Left cardiac atrium (tissue), 4 donors: ENCODE measurements at regions not wholly inside any gene's neighbourhood (a gene's known extent, or its start where the extent isn't known, plus 50 kb on each side); places are given as distances from the start of the nearest gene placed in this dataset.

Experiments
- ATAC-seq, 2 donors: fragments of 200-7000 bp; cut with Tn5 transposase; one replicate each; pipeline ENCODE4 v1.9.1; 2020; ENCODE audit warnings: mild to moderate bottlenecking in 2 of 2, moderate library complexity in 2 of 2
- DNase-seq: peaks from one replicate; pipeline ENCODE4 v3.0.0-alpha.2; 2020
- intact Hi-C, 2 donors: fragments of 100-400 bp; cut with DNase I; formaldehyde crosslinking; loops; one replicate each; pipeline versions ENCODE4 v1.14.1 to v1.15.1; 2022 to 2023
- donor health status: DM: no; HTN: yes; CAD: no.
- donor health status: DM: no; HTN: yes; CAD: no; lungs with severe emphysema.
- donor health status: DM: yes; HTN: yes; CAD: no.
- donor health status: Dilated cardiomyopathy.

GRCh38 chr1:90434460-90434859 lies 282.6 kb downstream of the BARHL2 start:
- intact Hi-C loops, result no loop called here
- no peak for DNase-seq
- no peak for ATAC-seq

GRCh38 chr1:90417126-90417525 lies 300.0 kb downstream of the BARHL2 start:
- intact Hi-C loops, result no loop called here
- ATAC-seq (no peak), DNase-seq (no peak)

DNA sequence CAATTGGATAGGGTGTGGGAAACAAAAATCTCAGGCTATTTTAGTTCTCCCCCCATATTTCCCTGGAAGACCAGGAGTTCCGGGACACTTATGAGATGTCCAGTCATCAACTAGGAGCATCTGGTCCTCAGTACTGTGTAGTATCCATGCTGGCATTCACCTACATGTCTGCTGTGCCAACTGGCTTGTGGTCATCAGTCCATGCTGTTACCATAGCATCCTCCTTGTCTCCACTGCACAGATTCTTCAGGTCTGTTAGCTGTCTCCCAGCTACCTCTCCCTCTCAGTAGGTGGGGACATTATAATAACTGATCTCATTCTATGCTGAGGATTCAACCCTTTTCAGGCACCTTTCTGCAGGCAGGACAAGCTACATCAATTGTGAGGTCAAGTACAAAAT lies 302.9 kb downstream of the BARHL2 start:
- intact Hi-C loops, result no loop called here
- no peak for ATAC-seq
- DNase-seq, result no peak

DNA sequence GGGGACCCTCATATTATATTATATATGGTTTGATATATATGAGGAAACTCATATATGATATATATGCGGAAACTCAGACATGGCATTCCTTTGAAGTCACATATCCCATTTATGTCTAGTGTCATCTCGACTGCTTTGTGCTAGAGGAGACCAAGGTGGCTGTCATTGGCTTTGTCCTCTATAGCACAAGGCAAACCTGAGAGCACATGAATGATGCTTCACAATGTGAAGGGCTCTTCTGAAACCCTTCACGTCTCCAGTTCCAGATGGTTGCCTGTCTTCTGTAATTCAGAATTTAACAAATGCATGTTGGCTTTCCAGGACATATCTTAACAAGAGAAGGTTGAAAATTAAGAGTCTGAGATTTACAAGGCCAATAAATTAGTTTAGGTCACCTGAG lies 303.6 kb downstream of the BARHL2 start:
- ATAC-seq, result no peak
- DNase-seq, result no peak
- intact Hi-C loops, result no loop called here

- intact Hi-C loops, result no loop called here
- no peak for DNase-seq
- ATAC-seq, result no peak
Measured at GRCh38 chr1:90412563-90412962, 304.5 kb downstream of the BARHL2 start.

GRCh38 chr1:90411185-90411584 lies 305.9 kb downstream of the BARHL2 start:
- no peak for ATAC-seq
- intact Hi-C loops, result no loop called here
- DNase-seq, result no peak

GRCh38 chr1:90407737-90408136 lies 309.4 kb downstream of the BARHL2 start:
- no peak for ATAC-seq
- DNase-seq, result no peak
- intact Hi-C loops, result no loop called here

DNA sequence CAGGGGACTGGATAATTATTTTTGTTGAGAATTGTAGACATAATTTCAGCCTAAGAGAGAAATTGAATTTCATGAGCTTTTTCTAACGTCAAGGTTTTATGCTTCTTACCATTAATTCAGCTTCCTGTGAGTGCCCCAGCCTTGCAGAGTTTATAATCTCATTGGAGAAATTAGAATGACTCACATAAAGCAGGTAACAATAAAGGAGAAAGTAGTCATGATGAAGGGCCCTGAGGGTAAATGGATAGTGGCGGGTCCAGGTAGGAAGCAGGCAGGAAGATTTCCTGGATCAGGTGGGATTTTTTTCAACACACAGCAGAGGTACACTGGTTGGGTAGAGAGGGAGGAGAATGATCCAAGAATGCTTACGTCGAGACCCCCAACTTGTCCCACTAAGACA lies 311.4 kb downstream of the BARHL2 start:
- intact Hi-C loops, result no loop called here
- ATAC-seq (no peak), DNase-seq (no peak)

- DNase-seq (no peak), ATAC-seq (peak in 1 of 2 donors; percentile 61)
- intact Hi-C loops, result no loop called here
Measured at GRCh38 chr1:90402893-90403849, 313.9 kb downstream of the BARHL2 start.

DNA sequence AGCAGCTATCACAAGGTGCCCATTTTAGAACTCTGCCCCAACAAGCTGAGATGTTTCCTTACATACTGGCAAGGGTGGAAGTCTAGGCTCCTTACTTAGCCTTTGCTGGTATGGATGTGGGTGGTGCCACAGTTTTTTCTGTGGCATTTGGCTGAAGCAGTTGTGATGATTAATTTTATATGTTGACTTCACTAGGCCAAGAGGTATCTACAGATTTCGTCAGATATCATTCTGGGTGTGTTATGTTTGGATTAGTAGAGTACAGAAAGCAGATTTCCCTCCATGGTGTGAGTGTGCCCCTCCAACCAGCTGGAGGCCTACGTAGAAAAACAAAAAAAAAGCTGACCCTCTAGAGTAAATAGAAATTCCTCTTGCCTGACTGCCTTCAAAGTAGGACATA lies 317.0 kb downstream of the BARHL2 start:
- DNase-seq (no peak), ATAC-seq (no peak)
- intact Hi-C loops, result no loop called here

GRCh38 chr1:90396917-90397316 lies 320.2 kb downstream of the BARHL2 start:
- ATAC-seq, result no peak
- intact Hi-C loops, result no loop called here

GRCh38 chr1:90394247-90394646 lies 322.9 kb downstream of the BARHL2 start:
- no peak for ATAC-seq
- intact Hi-C loops, result no loop called here
- no peak for DNase-seq

More at GRCh38 chr1:90396917-90397316, 320.2 kb downstream of the BARHL2 start:
- no peak for DNase-seq

DNA sequence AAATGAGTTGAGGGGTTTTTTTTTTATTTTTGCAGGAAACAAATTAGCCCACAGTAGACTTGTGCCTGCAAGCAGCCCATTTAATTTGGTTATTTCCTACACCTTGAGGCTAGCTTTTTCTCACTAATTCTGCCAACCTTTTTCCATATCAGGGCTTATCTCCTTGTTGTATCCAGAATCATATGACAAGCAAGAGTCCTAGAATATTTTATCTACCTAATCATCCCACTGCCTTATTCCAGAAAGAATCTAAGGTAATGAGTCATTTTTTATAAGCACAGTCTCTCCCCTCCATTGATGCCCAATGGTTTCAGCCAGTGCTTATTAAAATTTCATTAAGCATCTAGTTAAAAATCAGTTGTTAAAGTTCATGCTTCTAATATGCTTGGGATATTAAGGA lies 324.1 kb downstream of the BARHL2 start:
- ATAC-seq (no peak), DNase-seq (no peak)
- intact Hi-C loops, result no loop called here

GRCh38 chr1:90391126-90391525 lies 326.0 kb downstream of the BARHL2 start:
- ATAC-seq (no peak), DNase-seq (no peak)
- intact Hi-C loops, result no loop called here

DNA sequence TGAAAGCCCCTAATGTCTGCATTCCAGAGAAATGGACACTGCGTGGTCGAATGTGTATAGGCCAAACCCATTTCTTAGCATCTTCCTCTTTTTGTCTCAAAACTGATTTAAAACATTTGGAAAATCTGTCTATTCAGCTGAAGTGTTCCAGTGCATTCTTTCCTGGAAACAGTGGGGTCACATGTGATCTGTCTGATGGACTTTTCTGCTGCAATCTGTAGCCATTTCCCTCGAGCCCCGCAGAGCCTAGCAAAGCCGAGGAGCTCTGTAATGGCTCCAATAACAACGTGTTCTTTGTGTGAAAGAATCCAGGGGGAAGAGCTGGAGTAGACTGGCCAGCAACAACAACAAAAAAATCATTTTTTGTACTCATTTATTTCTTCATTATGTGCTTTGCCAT lies 329.3 kb downstream of the BARHL2 start:
- DNase-seq, result no peak
- intact Hi-C loops, result no loop called here
- ATAC-seq, result peak; percentile 12 to 58

DNA sequence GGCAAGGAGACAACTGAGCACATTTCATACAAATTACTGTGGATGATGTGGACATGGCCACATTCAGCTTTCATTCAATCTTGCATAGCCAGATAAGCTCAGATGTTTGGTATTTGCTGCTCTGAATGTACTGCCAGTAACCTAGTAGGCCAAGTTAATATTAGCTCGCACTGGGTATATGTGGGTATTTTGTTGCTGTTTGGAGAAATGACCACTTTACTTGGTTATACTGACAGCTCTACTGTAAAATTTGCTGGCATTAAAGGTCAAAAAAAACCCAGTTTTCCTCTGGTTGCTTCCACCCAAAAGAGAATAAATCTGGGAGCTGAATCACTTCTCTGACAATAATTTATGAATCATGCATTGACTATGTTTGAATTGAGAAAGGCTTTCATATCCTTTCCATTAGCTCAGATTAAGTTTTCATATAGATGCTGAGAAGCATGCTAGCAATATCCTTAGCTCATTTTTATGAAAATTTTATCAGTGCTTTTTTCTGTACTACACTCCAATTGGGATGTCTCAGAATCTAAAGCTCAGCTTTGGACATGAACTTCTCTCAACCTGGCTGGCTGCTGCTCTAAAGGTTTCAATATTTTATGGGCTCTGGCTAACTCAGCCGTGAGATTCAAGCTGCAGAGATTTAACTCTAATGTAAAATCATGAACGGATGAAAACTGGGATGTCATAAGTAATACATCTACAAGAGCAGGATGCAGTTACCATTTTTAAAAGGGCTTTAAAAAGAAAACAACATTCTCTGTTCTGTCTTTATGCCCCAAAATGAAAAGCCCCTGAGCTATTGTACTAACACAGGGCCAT lies 330.0 kb downstream of the BARHL2 start:
- peak in 1 of 2 donors; percentile 66 for ATAC-seq
- no peak for DNase-seq
- intact Hi-C loops, result no loop called here

- intact Hi-C loops, result no loop called here
- ATAC-seq, result no peak
- no peak for DNase-seq
Measured at GRCh38 chr1:90384193-90384592, 332.9 kb downstream of the BARHL2 start.

GRCh38 chr1:90382161-90382560 lies 334.9 kb downstream of the BARHL2 start:
- DNase-seq, result no peak
- no peak for ATAC-seq
- intact Hi-C loops, result no loop called here

- DNase-seq (no peak), ATAC-seq (no peak)
- intact Hi-C loops, result no loop called here
Measured at GRCh38 chr1:90381598-90381997, 335.5 kb downstream of the BARHL2 start.

- intact Hi-C loops, result no loop called here
- no peak for DNase-seq
- ATAC-seq, result no peak
Measured at GRCh38 chr1:90371448-90371813, 345.7 kb downstream of the BARHL2 start.
